Right lobe of liver (tissue), 4 donors: ENCODE measurements at regions not wholly inside any gene's neighbourhood (a gene's known extent, or its start where the extent isn't known, plus 50 kb on each side); places are given as distances from the start of the nearest gene placed in this dataset.

Source experiments
- CTCF ChIP-seq, 4 donors: fragments of 200-600 bp in 3 of 4; fragments of 450-650 bp in 1 of 4; IDR thresholded peaks; one replicate each; pipeline versions ENCODE4 v1.5.1 to v1.8.0; 2016 to 2022; ENCODE audit warnings: antibody characterized with exemption in 4 of 4, mild to moderate bottlenecking in 2 of 4
- POLR2A ChIP-seq: fragments of 450-650 bp; IDR thresholded peaks from one replicate; pipeline ENCODE4 v1.6.1; 2017; ENCODE audit warnings: antibody characterized with exemption, mild to moderate bottlenecking
- donor health status: DM: no; HTN: no; CAD: no.
- donor health status: DM: no; HTN: no; CAD: no.
- donor health status: DM: no; HTN: yes; CAD: no.

GRCh38 chr12:113650476-113650875 lies 178.8 kb upstream of the LHX5 start:
- no peak for TF ChIP-seq CTCF (IDR thresholded peaks at IDR 0.05)
- no peak for TF ChIP-seq POLR2A
